WERI-Rb-1 (cell line): ENCODE measurements at regions not wholly inside any gene's neighbourhood (a gene's known extent, or its start where the extent isn't known, plus 50 kb on each side); places are given as distances from the start of the nearest gene placed in this dataset.

Source experiments
- DNase-seq: peaks from one replicate; pipeline ENCODE4 v3.0.0-alpha.2; 2020
- H3K27ac ChIP-seq: fragments of 250-450 bp; sonication (Bioruptor Pico); 2 replicates; pipeline ENCODE4 v1.5.1; 2020; ENCODE audit warnings: mild to moderate bottlenecking, moderate library complexity
- H3K27me3 ChIP-seq: fragments of 250-450 bp; sonication (Bioruptor Pico); 2 replicates; pipeline ENCODE4 v1.5.1; 2021; ENCODE audit warnings: mild to moderate bottlenecking, low read depth, moderate library complexity; ENCODE audit not compliant: insufficient read depth, severe bottlenecking
- H3K36me3 ChIP-seq: fragments of 250-450 bp; sonication (Bioruptor Pico); 2 replicates; pipeline ENCODE4 v1.5.1; 2020; ENCODE audit warnings: mild to moderate bottlenecking, moderate library complexity
- H3K4me3 ChIP-seq: 2 replicates; pipeline ENCODE4 v1.5.1; 2011; ENCODE audit warnings: low read depth, mild to moderate bottlenecking, control low read depth, low read length
- H3K9me3 ChIP-seq: fragments of 250-450 bp; sonication (Bioruptor Pico); 2 replicates; pipeline ENCODE4 v1.5.1; 2021; ENCODE audit warnings: mild to moderate bottlenecking, moderate library complexity; ENCODE audit not compliant: severe bottlenecking
- CTCF ChIP-seq: IDR thresholded peaks from 2 replicates; pipeline ENCODE4 v1.5.1; 2011; ENCODE audit warnings: low read depth, mild to moderate bottlenecking, control low read depth, inconsistent platforms, low read length

GRCh38 chr4:123114915-123115756 is 192.7 kb upstream of the NUDT6 start:
- no peaks in the 10 kb centered on the region for H3K27me3 ChIP-seq
- no peak overlapping the region for H3K4me3 ChIP-seq
- DNase-seq: peak; percentile 11
- H3K9me3 ChIP-seq: peaks cover 4% of the 10 kb centered on the region
- no peaks in the 10 kb centered on the region for H3K36me3 ChIP-seq
- no peak overlapping the region for H3K27ac ChIP-seq
- TF ChIP-seq CTCF: no peak; the same call in 1 of the 2 replicates

DNA sequence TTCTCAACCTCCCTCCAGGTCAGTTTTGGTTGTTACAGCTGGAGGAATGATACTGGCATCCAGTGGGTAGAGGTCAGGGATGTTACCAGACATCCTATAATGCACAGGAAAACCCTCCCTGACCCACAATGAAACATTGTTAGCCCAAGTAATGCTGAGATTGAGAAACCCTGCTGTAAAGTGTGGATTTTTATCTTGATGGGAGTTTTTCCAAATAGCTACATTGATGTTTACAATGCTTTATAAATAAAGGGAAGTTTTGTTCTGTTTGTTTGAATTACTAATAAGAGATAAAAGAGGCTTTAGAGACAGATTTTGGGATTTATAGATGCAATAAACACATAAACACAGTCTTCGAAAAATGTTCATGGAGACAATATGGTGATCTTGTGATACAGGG is 194.0 kb upstream of the NUDT6 start:
- Histone ChIP-seq H3K36me3 (no peaks in the 10 kb centered on the region), H3K4me3 (no peak overlapping the region), H3K9me3 (peaks cover 4% of the 10 kb centered on the region), H3K27me3 (no peaks in the 10 kb centered on the region), H3K27ac (no peak overlapping the region)
- DNase-seq: no peak
- TF ChIP-seq CTCF: no peak

DNA sequence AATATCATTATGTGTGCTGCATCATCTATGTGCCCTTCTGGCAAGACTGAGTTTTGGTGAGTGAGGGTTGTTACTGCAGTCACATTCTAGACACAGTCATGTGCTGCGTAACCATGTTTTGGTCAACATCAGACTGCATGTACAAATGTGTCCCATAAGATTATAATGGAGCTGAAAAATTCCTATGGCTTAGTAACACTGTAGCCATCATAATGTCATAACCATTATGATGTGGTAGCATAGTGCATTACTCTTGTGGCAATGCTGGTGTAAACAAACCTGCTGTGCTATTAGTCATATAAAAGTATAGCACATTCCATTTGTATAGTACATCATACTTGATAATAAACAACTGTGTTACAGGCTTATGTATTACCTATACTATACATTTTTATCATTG is 198.1 kb upstream of the NUDT6 start:
- Histone ChIP-seq H3K9me3 (no peaks in the 10 kb centered on the region), H3K36me3 (no peaks in the 10 kb centered on the region), H3K4me3 (no peak overlapping the region), H3K27ac (no peak overlapping the region), H3K27me3 (no peaks in the 10 kb centered on the region)
- no peak for DNase-seq
- no peak for TF ChIP-seq CTCF

GRCh38 chr4:123121241-123121907 is 199.0 kb upstream of the NUDT6 start:
- no peaks in the 10 kb centered on the region for H3K9me3 ChIP-seq
- H3K27me3 ChIP-seq: no peaks in the 10 kb centered on the region
- no peak overlapping the region for H3K4me3 ChIP-seq
- no peak overlapping the region for H3K27ac ChIP-seq
- no peaks in the 10 kb centered on the region for H3K36me3 ChIP-seq
- TF ChIP-seq CTCF: no peak
- DNase-seq: no peak

- H3K36me3 ChIP-seq: no peaks in the 10 kb centered on the region
- no peak for TF ChIP-seq CTCF
- H3K27me3 ChIP-seq: no peaks in the 10 kb centered on the region
- no peak overlapping the region for H3K4me3 ChIP-seq
- no peak for DNase-seq
- H3K9me3 ChIP-seq: no peaks in the 10 kb centered on the region
- H3K27ac ChIP-seq: no peak overlapping the region
These were observed 203.1 kb upstream of the NUDT6 start for GRCh38 chr4:123125477-123125876.
